Suppressor macrophage treated with lipopolysaccharide for 4 hours (primary cell): ENCODE measurements at regions not wholly inside any gene's neighbourhood (a gene's known extent, or its start where the extent isn't known, plus 50 kb on each side); places are given as distances from the start of the nearest gene placed in this dataset.
"Not testable (repeated sequence)": the region's sequence is repeated elsewhere in the genome, so short reads cannot be mapped to it uniquely, and the experiment has no call there.

Experiments
- DNase-seq: peaks from one replicate; pipeline ENCODE4 v3.0.0-alpha.2; 2020

- DNase-seq, result no peak
Observed at GRCh38 chr4:14336656-14337055, 665.6 kb upstream of the CPEB2 start.

- no peak for DNase-seq
Observed at GRCh38 chr4:14337892-14338584, 664.2 kb upstream of the CPEB2 start.

GRCh38 chr4:14338585-14339265 is 663.6 kb upstream of the CPEB2 start:
- DNase-seq, result no peak

- no peak for DNase-seq
Observed at GRCh38 chr4:14339715-14340114, 662.6 kb upstream of the CPEB2 start.

- no peak for DNase-seq
Observed at GRCh38 chr4:14340321-14340720, 662.0 kb upstream of the CPEB2 start.

GRCh38 chr4:14343961-14344360 is 658.3 kb upstream of the CPEB2 start:
- DNase-seq, result no peak

GRCh38 chr4:14345356-14345775 is 656.9 kb upstream of the CPEB2 start:
- peak; percentile 70 for DNase-seq

GRCh38 chr4:14347526-14347925 is 654.8 kb upstream of the CPEB2 start:
- no peak for DNase-seq

GRCh38 chr4:14348506-14348905 is 653.8 kb upstream of the CPEB2 start:
- DNase-seq, result no peak

- not testable (repeated sequence) for DNase-seq
Observed at GRCh38 chr4:14358544-14359160, 643.6 kb upstream of the CPEB2 start.

GRCh38 chr4:14359991-14360390 is 642.3 kb upstream of the CPEB2 start:
- DNase-seq, result no peak

GRCh38 chr4:14361084-14361483 is 641.2 kb upstream of the CPEB2 start:
- no peak for DNase-seq

- DNase-seq, result no peak
Observed at GRCh38 chr4:14362385-14362784, 639.9 kb upstream of the CPEB2 start.

- no peak for DNase-seq
Observed at GRCh38 chr4:14364953-14365536, 637.2 kb upstream of the CPEB2 start.

GRCh38 chr4:14368391-14368790 is 633.9 kb upstream of the CPEB2 start:
- DNase-seq, result no peak

GRCh38 chr4:14371131-14371530 is 631.1 kb upstream of the CPEB2 start:
- DNase-seq, result no peak

GRCh38 chr4:14375816-14376215 is 626.5 kb upstream of the CPEB2 start:
- DNase-seq, result no peak

GRCh38 chr4:14379183-14379582 is 623.1 kb upstream of the CPEB2 start:
- DNase-seq, result no peak

- DNase-seq, result peak; percentile 3
Observed at GRCh38 chr4:14383652-14384051, 618.6 kb upstream of the CPEB2 start.

- no peak for DNase-seq
Observed at GRCh38 chr4:14384824-14385223, 617.5 kb upstream of the CPEB2 start.

GRCh38 chr4:14386196-14386595 is 616.1 kb upstream of the CPEB2 start:
- DNase-seq, result no peak

GRCh38 chr4:14387647-14388046 is 614.6 kb upstream of the CPEB2 start:
- no peak for DNase-seq

GRCh38 chr4:14392378-14392777 is 609.9 kb upstream of the CPEB2 start:
- DNase-seq, result no peak

GRCh38 chr4:14396183-14396582 is 606.1 kb upstream of the CPEB2 start:
- no peak for DNase-seq
